ENCODE measurements at regions not wholly inside any gene's neighbourhood (a gene's known extent, or its start where the extent isn't known, plus 50 kb on each side); places are given as distances from the start of the nearest gene placed in this dataset.

DNA sequence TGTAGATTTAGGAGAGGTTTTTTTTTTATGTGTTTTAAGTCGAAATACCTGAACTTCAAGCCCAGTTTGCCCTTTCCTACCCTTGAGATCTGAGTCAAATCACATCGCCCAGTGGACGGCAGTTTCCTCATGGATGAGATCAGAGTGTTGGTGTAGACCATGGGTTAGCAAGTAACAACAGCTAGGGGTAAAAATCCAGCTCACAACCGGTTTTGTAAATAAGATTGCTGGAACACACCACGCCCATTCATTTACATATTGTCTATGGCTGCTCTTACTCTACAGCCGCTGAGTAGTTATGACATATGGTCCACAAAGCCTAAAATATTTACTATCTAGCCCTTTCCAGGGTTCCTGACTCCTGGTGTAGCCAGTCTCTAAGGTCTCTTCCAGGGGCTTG, 158.5 kb upstream of the PLEKHG7 start:
- no peak for TF ChIP-seq EZH2 (IDR thresholded peaks at IDR 0.05; ENCODE audit: low read length, unreplicated experiment)
- TF ChIP-seq, protein P1, sequence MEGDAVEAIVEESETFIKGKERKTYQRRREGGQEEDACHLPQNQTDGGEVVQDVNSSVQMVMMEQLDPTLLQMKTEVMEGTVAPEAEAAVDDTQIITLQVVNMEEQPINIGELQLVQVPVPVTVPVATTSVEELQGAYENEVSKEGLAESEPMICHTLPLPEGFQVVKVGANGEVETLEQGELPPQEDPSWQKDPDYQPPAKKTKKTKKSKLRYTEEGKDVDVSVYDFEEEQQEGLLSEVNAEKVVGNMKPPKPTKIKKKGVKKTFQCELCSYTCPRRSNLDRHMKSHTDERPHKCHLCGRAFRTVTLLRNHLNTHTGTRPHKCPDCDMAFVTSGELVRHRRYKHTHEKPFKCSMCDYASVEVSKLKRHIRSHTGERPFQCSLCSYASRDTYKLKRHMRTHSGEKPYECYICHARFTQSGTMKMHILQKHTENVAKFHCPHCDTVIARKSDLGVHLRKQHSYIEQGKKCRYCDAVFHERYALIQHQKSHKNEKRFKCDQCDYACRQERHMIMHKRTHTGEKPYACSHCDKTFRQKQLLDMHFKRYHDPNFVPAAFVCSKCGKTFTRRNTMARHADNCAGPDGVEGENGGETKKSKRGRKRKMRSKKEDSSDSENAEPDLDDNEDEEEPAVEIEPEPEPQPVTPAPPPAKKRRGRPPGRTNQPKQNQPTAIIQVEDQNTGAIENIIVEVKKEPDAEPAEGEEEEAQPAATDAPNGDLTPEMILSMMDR (conservative IDR thresholded peaks at IDR 0.05; ENCODE audit: low read depth, low read length): no peak
